C4-2B (cell line): ENCODE measurements at regions not wholly inside any gene's neighbourhood (a gene's known extent, or its start where the extent isn't known, plus 50 kb on each side); places are given as distances from the start of the nearest gene placed in this dataset.

Source experiments
- H3K27ac ChIP-seq: fragments of 450-650 bp; 2 replicates; pipeline ENCODE4 v1.5.1; 2017
- ZFX ChIP-seq: fragments of 450-650 bp; IDR thresholded peaks from 2 replicates; pipeline ENCODE4 v1.6.1; 2017
- TF ChIP-seq, protein P1 (sequence below): fragments of 450-650 bp; conservative IDR thresholded peaks from 2 replicates; pipeline ENCODE4 v1.5.1; 2017; ENCODE audit warnings: mild to moderate bottlenecking

DNA sequence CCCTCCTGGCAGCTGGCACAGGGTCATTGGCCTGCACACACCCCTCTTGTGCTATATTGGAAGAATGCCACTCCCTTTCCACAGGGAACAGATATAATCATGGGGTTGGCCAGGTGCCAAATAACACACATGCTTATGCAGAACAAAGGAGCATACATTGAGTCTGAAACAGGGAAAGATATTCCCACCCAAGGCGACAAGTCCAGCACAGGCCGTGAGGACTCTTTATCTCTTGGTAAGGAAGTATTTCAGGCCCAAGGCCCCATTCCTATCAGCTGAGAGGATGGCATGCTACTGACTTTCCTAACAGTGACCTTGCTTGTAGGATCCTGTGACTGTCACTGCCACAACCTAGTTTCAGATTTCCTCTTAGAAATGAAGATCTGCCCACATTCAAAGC is 59.0 kb upstream of the STXBP6 start:
- no peak for TF ChIP-seq ZFX
- TF ChIP-seq, protein P1, sequence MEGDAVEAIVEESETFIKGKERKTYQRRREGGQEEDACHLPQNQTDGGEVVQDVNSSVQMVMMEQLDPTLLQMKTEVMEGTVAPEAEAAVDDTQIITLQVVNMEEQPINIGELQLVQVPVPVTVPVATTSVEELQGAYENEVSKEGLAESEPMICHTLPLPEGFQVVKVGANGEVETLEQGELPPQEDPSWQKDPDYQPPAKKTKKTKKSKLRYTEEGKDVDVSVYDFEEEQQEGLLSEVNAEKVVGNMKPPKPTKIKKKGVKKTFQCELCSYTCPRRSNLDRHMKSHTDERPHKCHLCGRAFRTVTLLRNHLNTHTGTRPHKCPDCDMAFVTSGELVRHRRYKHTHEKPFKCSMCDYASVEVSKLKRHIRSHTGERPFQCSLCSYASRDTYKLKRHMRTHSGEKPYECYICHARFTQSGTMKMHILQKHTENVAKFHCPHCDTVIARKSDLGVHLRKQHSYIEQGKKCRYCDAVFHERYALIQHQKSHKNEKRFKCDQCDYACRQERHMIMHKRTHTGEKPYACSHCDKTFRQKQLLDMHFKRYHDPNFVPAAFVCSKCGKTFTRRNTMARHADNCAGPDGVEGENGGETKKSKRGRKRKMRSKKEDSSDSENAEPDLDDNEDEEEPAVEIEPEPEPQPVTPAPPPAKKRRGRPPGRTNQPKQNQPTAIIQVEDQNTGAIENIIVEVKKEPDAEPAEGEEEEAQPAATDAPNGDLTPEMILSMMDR, result no peak

DNA sequence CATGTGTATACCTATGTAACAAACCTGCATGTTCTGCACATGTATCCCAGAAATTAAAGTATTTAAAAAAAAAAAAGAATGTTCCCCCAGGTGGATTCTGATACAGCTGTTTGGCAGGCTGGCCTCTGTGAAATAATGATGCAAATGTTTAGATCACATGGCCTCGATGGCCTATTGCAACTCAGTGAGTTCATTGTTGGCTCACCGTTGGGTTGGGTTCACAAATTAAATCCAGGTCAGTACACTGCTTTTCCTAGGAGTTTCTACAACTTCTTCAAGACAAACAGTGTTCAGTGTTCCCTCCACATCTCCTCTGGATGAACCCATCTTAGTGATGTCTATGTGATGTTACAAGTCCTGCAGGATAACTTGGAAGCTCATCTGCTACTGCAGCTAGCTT is 58.3 kb upstream of the STXBP6 start:
- no peak overlapping the region for H3K27ac ChIP-seq
- TF ChIP-seq, protein P1, result no peak
- TF ChIP-seq ZFX, result no peak

More for the DNA sequence above, 59.0 kb upstream of the STXBP6 start:
- H3K27ac ChIP-seq, result no peak overlapping the region

DNA sequence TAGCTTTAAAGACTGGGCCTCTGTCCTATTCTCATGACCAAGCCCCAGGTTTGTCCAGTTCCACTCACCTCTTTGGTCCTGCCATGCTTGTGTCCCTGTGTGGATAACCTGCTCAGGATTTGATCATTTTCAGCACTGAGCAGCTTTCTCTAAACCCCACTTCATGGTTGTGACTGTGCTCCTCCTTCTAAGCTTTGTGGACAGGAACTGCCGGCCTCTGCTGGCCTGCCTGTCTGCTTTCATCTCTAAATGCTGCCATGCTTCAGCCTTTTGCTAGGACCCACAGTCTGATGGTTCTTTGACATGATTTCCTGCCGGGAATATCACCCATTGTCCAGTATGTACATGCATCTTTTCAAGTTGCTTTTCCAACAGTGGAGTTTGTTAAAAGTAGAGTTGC is 53.9 kb upstream of the STXBP6 start:
- TF ChIP-seq, protein P1, result no peak
- TF ChIP-seq ZFX, result no peak
- no peak overlapping the region for H3K27ac ChIP-seq

DNA sequence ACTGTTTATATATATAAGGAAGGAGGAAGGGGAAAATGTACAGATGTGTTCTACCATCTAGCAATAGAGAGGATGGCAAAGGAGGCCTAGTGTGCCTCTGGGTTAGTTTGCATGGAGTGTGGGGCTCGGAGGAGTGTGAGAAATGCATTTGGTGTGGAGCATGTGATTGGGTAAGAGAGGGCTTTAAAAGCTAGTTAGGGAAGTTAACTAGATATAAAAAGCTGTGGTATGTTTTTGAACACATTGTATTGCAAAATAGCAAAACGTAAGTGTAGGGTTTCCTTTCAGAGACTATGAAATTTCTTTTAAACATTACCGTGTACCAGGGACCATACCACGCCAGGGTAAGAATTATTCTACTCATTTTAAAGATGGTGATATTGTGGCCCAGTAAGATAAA is 53.3 kb upstream of the STXBP6 start:
- no peak overlapping the region for H3K27ac ChIP-seq
- no peak for TF ChIP-seq ZFX
- TF ChIP-seq, protein P1, result no peak

DNA sequence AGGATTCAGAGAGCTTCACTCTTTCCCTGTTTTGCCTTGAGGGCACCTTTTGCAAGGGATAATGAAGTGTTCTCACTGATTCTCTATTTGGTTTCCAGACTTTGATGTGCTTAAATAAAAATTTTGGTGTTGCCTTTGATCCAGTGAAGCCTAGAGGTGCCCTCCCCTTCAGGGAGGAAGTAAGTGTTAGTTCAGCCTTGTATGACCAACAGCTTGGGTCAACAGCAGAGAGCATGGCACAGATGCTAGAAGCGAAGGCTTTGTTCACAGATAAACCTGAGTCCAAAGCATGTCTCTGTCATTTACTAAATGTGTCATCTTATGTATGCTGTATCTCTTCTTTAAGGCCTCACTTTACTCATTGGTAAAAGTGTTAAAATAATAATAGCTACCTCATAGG is 52.8 kb upstream of the STXBP6 start:
- TF ChIP-seq, protein P1, result no peak
- no peak for TF ChIP-seq ZFX
- H3K27ac ChIP-seq, result no peak overlapping the region

DNA sequence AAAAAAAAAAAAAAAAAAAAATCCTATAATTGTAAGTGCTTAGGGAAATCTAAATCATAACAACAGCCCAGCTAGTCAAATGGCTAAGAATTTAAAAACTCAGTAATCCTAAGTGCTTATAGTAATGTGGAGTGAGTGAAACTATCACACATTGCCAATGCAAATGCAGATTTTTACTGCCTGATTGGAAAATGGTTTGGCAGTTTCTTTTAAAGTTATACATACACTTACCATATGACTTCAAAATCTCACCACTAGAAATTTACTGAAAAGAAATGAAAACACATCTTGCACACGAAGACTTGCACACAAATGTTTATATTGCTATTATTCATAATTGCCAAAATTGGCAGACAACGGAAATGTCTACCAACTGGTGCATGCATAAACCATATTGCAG is 51.3 kb upstream of the STXBP6 start:
- TF ChIP-seq, protein P1, result no peak
- TF ChIP-seq ZFX, result no peak
- no peak overlapping the region for H3K27ac ChIP-seq
